K562 (cell line): ENCODE measurements at regions not wholly inside any gene's neighbourhood (a gene's known extent, or its start where the extent isn't known, plus 50 kb on each side); places are given as distances from the start of the nearest gene placed in this dataset.

ENCODE experiments used
- BHLHE40 ChIP-seq: IDR thresholded peaks from 2 replicates; pipeline ENCODE4 v1.6.1; 2011; ENCODE audit warnings: low read length, improper control_type of control experiment
- CBFA2T2 ChIP-seq: fragments of 450-650 bp; conservative IDR thresholded peaks from 2 replicates; pipeline ENCODE4 v1.6.1; 2017; ENCODE audit warnings: mild to moderate bottlenecking
- CBFB ChIP-seq: sonication (generic); formaldehyde crosslinking; IDR thresholded peaks from 2 replicates; pipeline ENCODE4 v1.4.0; 2020; ENCODE audit warnings: mild to moderate bottlenecking, missing genetic modification reagents
- CTBP1 ChIP-seq: fragments of 450-650 bp; IDR thresholded peaks from 2 replicates; pipeline ENCODE4 v1.6.1; 2016; ENCODE audit warnings: borderline replicate concordance
- EGR1 ChIP-seq: fragments of 450-650 bp; conservative IDR thresholded peaks from 2 replicates; pipeline ENCODE4 v1.6.1; 2017; ENCODE audit warnings: mild to moderate bottlenecking
- GABPA ChIP-seq: fragments of 200-800 bp; sonication (Bioruptor generic); conservative IDR thresholded peaks from 2 replicates; pipeline ENCODE4 v1.6.1; 2016; ENCODE audit warnings: low read depth, missing genetic modification characterization, missing compliant biosample characterization
- HDAC1 ChIP-seq, 2 experiments: fragments of 450-650 bp; IDR thresholded peaks; 2 replicates each; pipeline ENCODE4 v1.6.1; 2016 to 2017; ENCODE audit warnings: inconsistent platforms in 1 of 2, mild to moderate bottlenecking in 1 of 2, moderate library complexity in 1 of 2
- HDAC2 ChIP-seq: fragments of 450-650 bp; IDR thresholded peaks from 2 replicates; pipeline ENCODE4 v1.6.1; 2016; ENCODE audit warnings: mild to moderate bottlenecking
- MAX ChIP-seq: sonication (generic); formaldehyde crosslinking; IDR thresholded peaks from 2 replicates; pipeline ENCODE4 v1.9.0; 2022; ENCODE audit warnings: mild to moderate bottlenecking, missing genetic modification reagents
- MNT ChIP-seq, 2 experiments: fragments of 450-650 bp; conservative IDR thresholded peaks; 2 replicates each; pipeline ENCODE4 v1.6.1; 2017; ENCODE audit warnings: mild to moderate bottlenecking in 2 of 2, moderate library complexity in 2 of 2
- NR4A1 ChIP-seq, 2 experiments: fragments of 250-450 bp in 1 of 2; fragments of 450-650 bp in 1 of 2; sonication (Bioruptor Pico) in 1 of 2; IDR thresholded peaks; 2 replicates each; pipeline versions ENCODE4 v1.4.0 to v1.6.1; 2016 to 2020; ENCODE audit warnings: mild to moderate bottlenecking in 2 of 2, missing compliant biosample characterization in 1 of 2, missing genetic modification characterization in 1 of 2, moderate library complexity in 1 of 2
- PKNOX1 ChIP-seq: fragments of 450-650 bp; IDR thresholded peaks from 2 replicates; pipeline ENCODE4 v1.6.1; 2016
- POLR2AphosphoS5 ChIP-seq: IDR thresholded peaks from 2 replicates; pipeline ENCODE4 v1.6.1; 2011; ENCODE audit warnings: mild to moderate bottlenecking, low read depth, low read length, moderate library complexity; ENCODE audit not compliant: control insufficient read depth, insufficient read depth
- RNF2 ChIP-seq: sonication (generic); IDR thresholded peaks from 2 replicates; pipeline ENCODE4 v1.6.1; 2016
- SAFB ChIP-seq: fragments of 200-400 bp; formaldehyde crosslinking; IDR thresholded peaks from 2 replicates; pipeline ENCODE4 v1.6.1; 2017; ENCODE audit warnings: low read depth, low read length, borderline replicate concordance
- SUPT5H ChIP-seq: fragments of 450-650 bp; IDR thresholded peaks from 2 replicates; pipeline ENCODE4 v1.6.1; 2016
- TRIM28 ChIP-seq: fragments of 450-650 bp; IDR thresholded peaks from 2 replicates; pipeline ENCODE4 v1.6.1; 2017
- ZNF280B ChIP-seq: fragments of 250-450 bp; sonication (Bioruptor Pico); IDR thresholded peaks from 2 replicates; pipeline ENCODE4 v1.5.1; 2021; ENCODE audit warnings: mild to moderate bottlenecking
- ZNF589 ChIP-seq: fragments of 200-800 bp; sonication (Bioruptor generic); IDR thresholded peaks from 2 replicates; pipeline ENCODE4 v1.6.1; 2016; ENCODE audit warnings: low read depth, missing genetic modification characterization, missing compliant biosample characterization
- ZNF592 ChIP-seq: fragments of 450-650 bp; IDR thresholded peaks from 2 replicates; pipeline ENCODE4 v1.6.1; 2017; ENCODE audit warnings: antibody characterized with exemption, mild to moderate bottlenecking

- TF ChIP-seq ZNF592 (peak; percentile 82), HDAC1 (IDR thresholded peaks at IDR 0.05) (0 out of 4 replicates have a peak, but pooled peaks of 1 of the 2 experiments have one; percentile 34), NR4A1 (CRISPR knock-in tag; IDR thresholded peaks at IDR 0.05) (no peak), NR4A1 (tag; IDR thresholded peaks at IDR 0.05) (0 out of 2 replicates have a peak, but pooled peaks have one; percentile 38), MAX (CRISPR knock-in tag) (peak; percentile 86), ZNF589 (CRISPR knock-in tag) (peak; percentile 86), BHLHE40 (peak; percentile 61), HDAC2 (peak; percentile 66; the same call in 1 of the 2 replicates), CBFB (CRISPR knock-in tag) (0 out of 2 replicates have a peak, but pooled peaks have one; percentile 40), CBFA2T2 (peak; percentile 88), PKNOX1 (no peak), SUPT5H (no peak), CTBP1 (peak; percentile 99), ZNF280B (CRISPR knock-in tag) (no peak), SAFB (no peak), TRIM28 (0 out of 2 replicates have a peak, but pooled peaks have one; percentile 18), EGR1 (no peak), GABPA (tag) (peak; percentile 17; the same call in 1 of the 2 replicates), MNT (conservative IDR thresholded peaks at IDR 0.05) (peak; percentile 33 to 61; a peak in 3 of 4 replicates), RNF2 (peak; percentile 94), POLR2AphosphoS5 (peak; percentile 80)
These were observed 379.1 kb upstream of the PROK2 start (continued) for GRCh38 chr3:72163809-72164634.
